MCF 10A (cell line): ENCODE measurements at regions not wholly inside any gene's neighbourhood (a gene's known extent, or its start where the extent isn't known, plus 50 kb on each side); places are given as distances from the start of the nearest gene placed in this dataset. TPM values are rescaled to one million over a fixed set of nuclear protein-coding genes. Genes with fewer than 3 reads are reported as not detected.

Experiments
- BruUV-seq: library from RNA; stranded (reverse); fragments of 400-500 nt; replicated peaks from 2 replicates; lab custom pipeline; 2021; lab: Mats Ljungman, UMichigan
- CTCF ChIA-PET: fragments of 300-600 bp; sonication (Branson Sonifier 250); formaldehyde crosslinking; extraction: SDS; loops from one replicate; lab custom pipeline; 2021; ENCODE audit warnings: antibody characterized with exemption, inconsistent platforms; lab: Yijun Ruan, JAX
- POLR2A ChIA-PET: fragments of 300-600, 350-650 bp; sonication (Branson Sonifier 250); formaldehyde crosslinking; extraction: SDS; loops from one replicate; lab custom pipeline; 2020; ENCODE audit warnings: antibody characterized with exemption, inconsistent platforms; lab: Yijun Ruan, JAX
- DNase-seq: peaks from one replicate; pipeline ENCODE4 v3.0.0-alpha.2; 2018; ENCODE audit not compliant: unreplicated experiment
- H3K27ac Mint-ChIP-seq: one replicate; pipeline ENCODE4 v1.8.0; 2022; ENCODE audit warnings: mild to moderate bottlenecking, low read depth, mixed read lengths; ENCODE audit not compliant: unreplicated experiment
- H3K27me3 Mint-ChIP-seq: one replicate; pipeline ENCODE4 v1.8.0; 2022; ENCODE audit warnings: mixed read lengths; ENCODE audit not compliant: insufficient read depth, unreplicated experiment
- H3K36me3 Mint-ChIP-seq: one replicate; pipeline ENCODE4 v1.8.0; 2022; ENCODE audit warnings: mild to moderate bottlenecking, moderate library complexity, mixed read lengths; ENCODE audit not compliant: insufficient read depth, unreplicated experiment
- H3K4me1 Mint-ChIP-seq: one replicate; pipeline ENCODE4 v1.8.0; 2022; ENCODE audit warnings: mixed read lengths; ENCODE audit not compliant: insufficient read depth, unreplicated experiment
- H3K4me3 Mint-ChIP-seq: one replicate; pipeline ENCODE4 v1.8.0; 2022; ENCODE audit warnings: mild to moderate bottlenecking, moderate library complexity, mixed read lengths; ENCODE audit not compliant: unreplicated experiment
- H3K9me3 Mint-ChIP-seq: one replicate; pipeline ENCODE4 v1.8.0; 2022; ENCODE audit warnings: mixed read lengths; ENCODE audit not compliant: unreplicated experiment
- intact Hi-C: fragments of 100-400 bp; cut with micrococcal nuclease; formaldehyde crosslinking; loops from 2 replicates; pipeline ENCODE4 v1.14.1; 2022
- microRNA-seq: library from miRNA; unstranded; fragments of <30 nt; microRNA quantifications from one replicate; pipeline ENCODE4 v1.2.0, GENCODE V29; 2022
- TF ChIP-seq, protein P1 (sequence below): fragments of 200-600 bp; IDR thresholded peaks from one replicate; pipeline ENCODE4 v1.8.0; 2022; ENCODE audit warnings: antibody characterized with exemption, mild to moderate bottlenecking; ENCODE audit not compliant: unreplicated experiment

DNA sequence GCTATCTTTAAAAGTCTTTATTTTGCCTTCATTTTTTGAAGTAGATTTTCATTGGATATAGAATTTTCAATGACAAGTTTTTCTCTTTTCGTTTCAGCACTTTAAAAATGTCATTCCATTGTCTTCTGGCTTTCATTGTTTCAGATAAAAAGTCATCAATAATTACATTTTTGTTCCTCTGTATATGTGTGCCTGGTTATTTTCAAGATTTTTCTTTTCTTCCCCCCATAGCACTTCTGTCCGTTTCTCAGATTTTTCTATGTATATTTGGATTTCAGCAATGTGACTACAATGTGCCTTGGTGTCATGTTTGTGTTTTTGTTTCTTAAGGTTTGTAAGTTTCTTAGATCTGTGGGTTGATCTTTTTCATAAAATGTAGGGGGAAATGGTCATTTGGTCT, 66.3 kb upstream of the HSD17B12 start:
- intact Hi-C loops, result no loop called here
- BruUV-seq, result no TSS peak
- H3K36me3 Mint-ChIP-seq, result no peaks in the 10 kb centered on the region
- no peak overlapping the region for H3K4me3 Mint-ChIP-seq
- POLR2A ChIA-PET, result interaction anchor here (0.7 kb wide), 1 partner anchor 23 kb away, joined by 4 read pairs; no protein-coding TSS in a partner anchor
- DNase-seq, result no peak
- no peak overlapping the region for H3K27ac Mint-ChIP-seq
- no peaks in the 10 kb centered on the region for H3K4me1 Mint-ChIP-seq
- TF ChIP-seq, protein P1, sequence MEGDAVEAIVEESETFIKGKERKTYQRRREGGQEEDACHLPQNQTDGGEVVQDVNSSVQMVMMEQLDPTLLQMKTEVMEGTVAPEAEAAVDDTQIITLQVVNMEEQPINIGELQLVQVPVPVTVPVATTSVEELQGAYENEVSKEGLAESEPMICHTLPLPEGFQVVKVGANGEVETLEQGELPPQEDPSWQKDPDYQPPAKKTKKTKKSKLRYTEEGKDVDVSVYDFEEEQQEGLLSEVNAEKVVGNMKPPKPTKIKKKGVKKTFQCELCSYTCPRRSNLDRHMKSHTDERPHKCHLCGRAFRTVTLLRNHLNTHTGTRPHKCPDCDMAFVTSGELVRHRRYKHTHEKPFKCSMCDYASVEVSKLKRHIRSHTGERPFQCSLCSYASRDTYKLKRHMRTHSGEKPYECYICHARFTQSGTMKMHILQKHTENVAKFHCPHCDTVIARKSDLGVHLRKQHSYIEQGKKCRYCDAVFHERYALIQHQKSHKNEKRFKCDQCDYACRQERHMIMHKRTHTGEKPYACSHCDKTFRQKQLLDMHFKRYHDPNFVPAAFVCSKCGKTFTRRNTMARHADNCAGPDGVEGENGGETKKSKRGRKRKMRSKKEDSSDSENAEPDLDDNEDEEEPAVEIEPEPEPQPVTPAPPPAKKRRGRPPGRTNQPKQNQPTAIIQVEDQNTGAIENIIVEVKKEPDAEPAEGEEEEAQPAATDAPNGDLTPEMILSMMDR, result no peak
- H3K27me3 Mint-ChIP-seq, result peaks cover 32% of the 10 kb centered on the region
- H3K9me3 Mint-ChIP-seq, result peaks cover 23% of the 10 kb centered on the region
- CTCF ChIA-PET, result no interaction called here

DNA sequence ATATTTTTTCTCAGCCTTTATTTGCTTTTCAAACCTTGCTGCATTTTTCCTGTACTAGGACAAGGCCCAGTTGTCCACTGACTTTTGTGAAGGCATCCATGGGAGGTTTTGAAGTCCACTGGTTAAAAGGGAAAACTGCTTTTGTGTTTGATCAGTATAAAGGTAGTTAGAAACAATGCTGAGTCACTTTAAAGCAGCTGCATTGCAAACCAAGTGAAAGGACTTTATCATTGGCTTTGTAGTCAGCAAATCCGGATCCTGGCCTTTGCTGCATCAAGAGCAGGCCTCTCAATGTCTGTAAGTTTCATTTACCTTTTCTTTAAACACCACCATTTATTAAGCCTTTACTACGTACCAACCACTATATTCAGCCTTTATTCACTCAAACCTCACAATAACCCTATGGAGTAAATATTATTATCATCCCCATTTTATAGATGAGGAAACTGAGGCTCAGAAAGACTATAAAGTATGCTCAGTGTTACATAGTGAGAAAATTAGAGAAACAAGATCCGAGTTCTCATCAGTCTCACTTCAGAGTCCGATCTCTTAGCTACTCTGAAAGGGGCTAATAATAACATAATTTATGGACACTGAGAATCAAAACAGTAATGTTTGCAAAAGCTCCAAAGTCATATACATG, 60.6 kb upstream of the HSD17B12 start:
- ChIA-PET POLR2A (no interaction called here), CTCF (interaction anchor here (1.5 kb wide), 1 partner anchor 53 kb away, joined by 6 read pairs; no protein-coding TSS in a partner anchor)
- H3K27ac Mint-ChIP-seq, result no peak overlapping the region
- TF ChIP-seq, protein P1, result no peak
- no peak overlapping the region for H3K4me3 Mint-ChIP-seq
- intact Hi-C loops, result no loop called here
- no peaks in the 10 kb centered on the region for H3K36me3 Mint-ChIP-seq
- no TSS peak for BruUV-seq
- no peak for DNase-seq
- H3K27me3 Mint-ChIP-seq, result peaks cover 63% of the 10 kb centered on the region
- H3K4me1 Mint-ChIP-seq, result no peaks in the 10 kb centered on the region
- H3K9me3 Mint-ChIP-seq, result peaks cover 12% of the 10 kb centered on the region

DNA sequence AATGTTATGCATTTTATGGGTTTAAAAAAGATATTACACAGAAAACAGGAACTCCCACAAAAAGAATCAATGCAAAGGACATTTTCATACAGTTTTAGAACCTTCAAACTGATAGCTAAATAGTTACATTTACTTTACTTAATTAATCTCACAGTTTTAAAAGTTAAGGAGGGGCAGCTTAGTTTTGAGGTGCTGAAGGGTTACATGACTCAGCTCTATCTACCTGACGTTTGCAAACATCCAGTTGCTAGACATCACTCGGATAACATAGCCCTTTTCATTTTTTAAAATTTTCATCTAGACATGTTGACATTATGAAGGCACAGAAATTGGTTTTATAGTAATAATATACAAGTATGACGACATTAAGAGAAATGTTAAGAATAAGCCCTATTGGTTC, 53.7 kb upstream of the HSD17B12 start:
- intact Hi-C loops, result no loop called here
- H3K4me3 Mint-ChIP-seq, result no peak overlapping the region
- TF ChIP-seq, protein P1, result no peak
- no peak for DNase-seq
- H3K9me3 Mint-ChIP-seq, result no peaks in the 10 kb centered on the region
- ChIA-PET CTCF (no interaction called here), POLR2A (interaction anchor here (0.6 to 1.0 kb wide), 3 partner anchors 9 to 122 kb away, joined by 3 read pairs; no protein-coding TSS in a partner anchor)
- BruUV-seq, result no TSS peak
- H3K27ac Mint-ChIP-seq, result no peak overlapping the region
- no peaks in the 10 kb centered on the region for H3K4me1 Mint-ChIP-seq
- no peaks in the 10 kb centered on the region for H3K36me3 Mint-ChIP-seq
- H3K27me3 Mint-ChIP-seq, result peaks cover 56% of the 10 kb centered on the region

Small RNAs in the stretch of these regions (microRNA-seq; reads per million reads assigned to microRNA genes)
- gene MIR129-2 (2.2 reads per million, percentile 16 among the genes with 10 or more reads in this experiment), gene MIR670 (not detected)
